ACHN (cell line): ENCODE measurements at regions not wholly inside any gene's neighbourhood (a gene's known extent, or its start where the extent isn't known, plus 50 kb on each side); places are given as distances from the start of the nearest gene placed in this dataset.

ENCODE experiments used
- DNase-seq: peaks from one replicate; pipeline ENCODE4 v3.0.0-alpha.2; 2015
- in situ Hi-C: cut with HindIII; loops from 2 replicates; pipeline ENCODE4 v1.10.0; 2017; ENCODE audit warnings: low sequenced_read_pairs, low pct_ligation_motif_present, low pct_unique_long_range_greater_than_20kb

GRCh38 chr15:70265466-70265978, 167.8 kb upstream of the TLE3 start:
- DNase-seq, result no peak

DNA sequence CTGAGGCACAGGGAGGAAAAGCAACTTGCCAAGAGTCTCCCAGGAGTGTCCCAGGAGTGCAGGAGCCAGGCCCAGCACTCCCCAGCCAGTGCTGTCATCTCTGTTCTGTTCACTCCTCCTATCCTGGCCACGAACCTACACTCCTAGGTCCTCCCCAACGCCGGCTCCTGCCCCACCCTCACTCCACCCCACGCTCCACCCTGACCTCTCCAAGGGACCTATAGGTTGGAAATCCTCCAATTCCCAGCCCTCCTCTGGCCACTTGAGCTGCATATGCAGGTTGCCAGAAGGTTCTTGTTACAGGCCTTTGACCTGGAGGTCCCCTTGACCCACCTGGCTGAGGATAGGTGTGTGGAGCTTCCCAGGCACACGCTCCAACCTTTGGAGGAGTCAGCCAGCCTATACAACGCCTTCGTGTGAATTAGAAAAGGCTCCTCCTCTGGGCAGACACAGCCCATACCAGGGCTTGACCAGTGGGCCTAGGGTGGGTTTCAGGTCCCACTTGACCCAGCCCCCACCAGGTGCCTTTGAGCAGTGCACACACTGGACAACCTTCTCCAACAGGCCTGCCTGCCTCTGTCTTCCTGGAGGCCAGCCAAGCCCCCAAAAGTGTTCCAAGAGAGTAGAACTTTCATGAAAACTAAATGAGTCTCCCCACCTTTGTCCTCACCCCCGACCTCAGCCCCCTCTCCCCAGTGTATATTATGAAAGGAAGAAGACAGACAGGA, 167.2 kb upstream of the TLE3 start:
- DNase-seq, result no peak
- in situ Hi-C loops, result no loop called here

More at GRCh38 chr15:70265466-70265978, 167.8 kb upstream of the TLE3 start:
- in situ Hi-C loops, result no loop called here

GRCh38 chr15:70264014-70264582, 166.4 kb upstream of the TLE3 start:
- in situ Hi-C loops, result no loop called here
- no peak for DNase-seq

DNA sequence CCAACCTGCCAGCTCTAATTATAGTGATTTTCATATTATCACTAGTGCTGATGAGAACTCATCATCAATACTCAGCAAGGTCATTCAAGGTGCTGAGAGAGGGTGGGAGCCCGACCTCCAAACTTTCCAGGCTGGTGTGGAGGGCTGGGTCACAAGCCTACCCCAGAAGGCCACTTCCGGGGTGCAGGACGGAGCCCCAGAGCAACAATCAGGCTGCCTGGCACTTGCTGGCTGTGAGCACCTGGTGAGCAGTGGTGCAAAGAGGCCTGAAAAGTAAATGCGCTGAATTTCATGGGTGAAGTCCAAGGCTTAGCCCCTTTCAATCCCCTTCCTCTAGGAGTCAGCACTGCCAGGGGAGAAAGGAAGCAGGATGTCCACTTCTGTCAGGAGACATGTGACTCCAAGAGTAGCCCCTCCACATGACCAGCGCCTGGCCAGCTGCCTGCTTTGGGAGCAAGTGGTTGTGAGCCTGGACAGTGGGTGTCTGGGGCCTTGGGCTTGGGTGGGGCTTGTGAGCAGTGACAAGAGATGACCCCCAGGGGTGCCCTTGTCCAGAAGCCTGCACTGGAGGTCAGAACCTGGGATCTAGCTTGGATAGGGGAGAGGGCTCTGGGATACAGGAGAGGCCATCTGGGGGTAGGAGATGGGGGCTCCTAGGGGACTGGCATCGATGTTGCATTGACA, 165.0 kb upstream of the TLE3 start:
- DNase-seq, result no peak
- in situ Hi-C loops, result no loop called here

GRCh38 chr15:70262171-70262570, 164.5 kb upstream of the TLE3 start:
- no peak for DNase-seq
- in situ Hi-C loops, result no loop called here

DNA sequence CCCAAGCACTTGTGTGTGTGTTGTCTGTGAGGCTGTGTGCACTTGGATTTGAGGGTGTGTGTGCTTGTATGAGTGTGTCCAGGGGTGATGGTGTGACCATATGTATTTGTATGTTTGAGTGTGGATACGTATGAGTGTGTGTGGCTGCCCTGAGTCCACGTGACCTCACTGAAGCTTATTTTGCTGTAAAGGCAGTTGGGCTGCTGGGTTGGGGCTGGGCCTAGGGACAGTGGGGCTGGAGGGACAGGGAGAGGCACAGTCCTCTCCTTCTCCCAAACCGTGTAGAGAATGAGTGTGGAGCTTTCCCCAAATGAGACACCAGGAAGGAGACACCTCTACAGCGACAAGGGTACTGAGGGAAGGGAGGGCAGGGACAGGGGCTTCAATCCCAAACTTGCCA, 163.4 kb upstream of the TLE3 start:
- in situ Hi-C loops, result no loop called here
- DNase-seq, result no peak

GRCh38 chr15:70260580-70260979, 162.9 kb upstream of the TLE3 start:
- no peak for DNase-seq
- in situ Hi-C loops, result no loop called here

DNA sequence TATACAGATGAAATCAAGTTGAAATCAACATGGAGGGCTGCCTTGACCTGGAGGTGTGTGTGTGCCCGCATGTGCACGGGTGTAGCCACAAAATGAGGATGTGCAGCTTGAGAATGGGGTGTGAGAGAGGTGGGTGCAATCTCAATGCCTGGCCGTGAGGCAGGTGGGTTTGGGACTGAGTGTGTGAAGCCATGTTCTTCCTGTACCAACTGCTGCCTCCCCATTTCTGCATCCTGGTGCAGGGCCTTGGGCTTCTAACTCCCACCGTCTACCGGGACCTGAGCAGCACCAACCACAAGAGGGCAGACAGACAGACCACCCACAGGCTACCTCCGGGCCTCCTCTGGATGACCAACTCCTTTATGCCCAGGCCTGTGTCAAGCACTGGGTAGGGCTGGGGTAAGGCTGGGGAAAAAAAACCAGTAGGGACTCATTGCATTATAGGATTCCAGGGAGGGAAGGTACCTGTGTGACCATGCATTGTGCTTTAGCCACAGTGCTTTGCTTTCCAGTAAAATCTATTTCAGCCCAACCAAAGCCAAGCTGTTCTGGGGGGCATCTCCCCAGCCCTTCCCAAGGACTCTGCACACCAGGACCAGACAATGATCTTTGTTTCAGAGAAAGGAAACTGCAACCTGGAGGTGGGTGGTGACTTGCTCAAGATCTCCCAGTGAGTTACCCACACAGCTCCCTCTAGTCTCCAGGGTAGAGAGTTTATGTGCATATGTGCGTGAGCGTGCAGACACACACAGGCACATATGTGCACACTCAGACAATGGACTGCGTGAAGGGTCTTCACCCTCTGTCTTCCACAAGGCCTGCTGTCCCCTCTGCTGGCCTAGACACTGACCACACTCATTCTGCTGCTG, 162.2 kb upstream of the TLE3 start:
- in situ Hi-C loops, result no loop called here
- DNase-seq, result no peak

DNA sequence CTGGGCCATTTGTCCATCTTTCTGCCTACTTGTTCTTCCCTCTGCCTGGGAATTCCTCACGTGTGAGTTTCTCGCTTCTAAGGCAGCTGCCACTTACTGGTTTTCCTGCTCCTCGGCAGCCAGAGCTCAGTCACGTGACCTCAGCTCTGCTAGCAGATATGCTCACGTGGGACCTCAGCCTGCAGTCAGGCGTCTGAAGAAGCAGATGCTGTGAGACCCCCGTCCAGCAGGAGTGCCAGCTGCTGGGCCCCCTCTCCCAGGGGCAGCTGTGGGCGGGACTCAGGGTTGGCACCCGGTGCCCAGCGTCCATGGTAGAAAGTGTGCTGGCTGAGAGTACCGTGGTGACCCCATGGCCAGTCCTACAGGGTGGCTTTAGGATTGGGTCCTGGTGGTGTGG, 161.3 kb upstream of the TLE3 start:
- in situ Hi-C loops, result no loop called here
- DNase-seq, result no peak

GRCh38 chr15:70258369-70259027, 160.8 kb upstream of the TLE3 start:
- DNase-seq, result no peak
- in situ Hi-C loops, result no loop called here

GRCh38 chr15:70257573-70258248, 160.0 kb upstream of the TLE3 start:
- in situ Hi-C loops, result no loop called here
- no peak for DNase-seq

- in situ Hi-C loops, result no loop called here
Measured at GRCh38 chr15:70257047-70257446, 159.3 kb upstream of the TLE3 start.

DNA sequence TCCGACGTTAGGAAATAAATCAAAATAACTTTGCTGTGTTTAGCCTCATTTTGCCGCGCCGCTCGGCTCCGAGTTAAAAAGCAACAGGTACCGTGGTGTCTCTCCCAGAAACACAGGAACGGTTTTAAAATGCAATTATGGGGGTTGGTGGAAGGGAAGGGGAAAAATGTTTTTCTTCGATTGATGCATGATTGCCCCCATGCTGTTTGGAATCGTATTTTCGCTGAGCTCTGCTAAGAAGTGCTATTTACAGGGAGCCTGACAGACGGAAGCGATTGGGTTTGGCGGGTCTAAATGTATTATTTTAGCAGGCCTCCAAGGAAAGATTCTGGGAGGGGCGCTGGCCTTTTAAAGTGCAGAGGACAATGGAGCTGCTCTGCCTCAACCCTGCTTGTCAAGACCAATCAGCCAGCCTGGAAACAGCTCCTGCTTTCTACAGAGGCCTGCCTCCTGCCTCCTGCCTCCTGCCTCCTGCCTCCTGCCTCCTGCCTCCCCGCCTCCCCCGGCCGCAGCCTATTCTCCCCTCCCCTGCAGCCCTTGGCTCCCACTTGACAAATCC, 156.7 kb upstream of the TLE3 start:
- in situ Hi-C loops, result no loop called here

More at GRCh38 chr15:70257047-70257446, 159.3 kb upstream of the TLE3 start:
- no peak for DNase-seq

GRCh38 chr15:70253461-70254156, 155.9 kb upstream of the TLE3 start:
- DNase-seq, result no peak
- in situ Hi-C loops, result no loop called here

More for the DNA sequence above, 156.7 kb upstream of the TLE3 start:
- no peak for DNase-seq

- in situ Hi-C loops, result no loop called here
- DNase-seq, result no peak
Measured at GRCh38 chr15:70252951-70253320, 155.2 kb upstream of the TLE3 start.

- no peak for DNase-seq
Measured at GRCh38 chr15:70252056-70252950, 154.6 kb upstream of the TLE3 start.

More at GRCh38 chr15:70252056-70252950, 154.6 kb upstream of the TLE3 start:
- in situ Hi-C loops, result no loop called here
